ENCODE measurements at regions not wholly inside any gene's neighbourhood (a gene's known extent, or its start where the extent isn't known, plus 50 kb on each side); places are given as distances from the start of the nearest gene placed in this dataset.
A peak's percentile ranks its signal among the peaks of the same experiment; 100 is the strongest.

GRCh38 chr10:78579576-78579975 is 489.2 kb upstream of the ZMIZ1 start:
- H4K20me1 ChIP-seq = no peaks in the 10 kb centered on the region; a peak in 1 of 22 replicates
- peaks cover 14 to 46% (median 29%) of the 10 kb centered on the region in 10 experiments; a peak in 19 of 20 replicates for H3K4me1 ChIP-seq
- no peaks in the 10 kb centered on the region for H3K9me3 ChIP-seq (replicated peaks in 1 of 11)
- peak overlapping the region in 5 of 11 experiments; percentile 58 to 77 (median 71); a peak in 10 of 22 replicates for H3K4me2 ChIP-seq
- H3K36me3 ChIP-seq = no peaks in the 10 kb centered on the region
- H3K27ac ChIP-seq = no peak overlapping the region
- H3K27me3 ChIP-seq = no peaks in the 10 kb centered on the region
- no peak overlapping the region for H3K4me3 ChIP-seq
- H3K9ac ChIP-seq = no peak overlapping the region
- no peak for TF ChIP-seq Cebpa-rat (IDR thresholded peaks at IDR 0.05)

GRCh38 chr10:78579995-78580394 is 488.8 kb upstream of the ZMIZ1 start:
- Histone ChIP-seq H3K4me2 (peak overlapping the region in 3 of 11 experiments; percentile 71 to 77 (median 72); a peak in 2 of 22 replicates), H3K4me3 (no peak overlapping the region), H3K9me3 (replicated peaks in 1 of 11) (no peaks in the 10 kb centered on the region), H3K9ac (no peak overlapping the region), H3K4me1 (peaks cover 14 to 46% (median 29%) of the 10 kb centered on the region in 10 experiments; a peak in 19 of 20 replicates), H4K20me1 (no peaks in the 10 kb centered on the region; a peak in 1 of 22 replicates), H3K36me3 (no peaks in the 10 kb centered on the region), H3K27me3 (no peaks in the 10 kb centered on the region), H3K27ac (no peak overlapping the region)
- TF ChIP-seq Cebpa-rat (IDR thresholded peaks at IDR 0.05) = no peak

GRCh38 chr10:78581133-78581694 is 487.6 kb upstream of the ZMIZ1 start:
- Histone ChIP-seq H3K4me2 (no peak overlapping the region), H3K4me3 (no peak overlapping the region), H4K20me1 (no peaks in the 10 kb centered on the region; a peak in 1 of 22 replicates), H3K9me3 (replicated peaks in 1 of 11) (no peaks in the 10 kb centered on the region), H3K27ac (no peak overlapping the region), H3K36me3 (no peaks in the 10 kb centered on the region), H3K9ac (no peak overlapping the region), H3K27me3 (no peaks in the 10 kb centered on the region), H3K4me1 (peaks cover 14 to 43% (median 27%) of the 10 kb centered on the region in 10 experiments; a peak in 19 of 20 replicates)
- no peak for TF ChIP-seq Cebpa-rat (IDR thresholded peaks at IDR 0.05)

GRCh38 chr10:78582540-78582939 is 486.2 kb upstream of the ZMIZ1 start:
- H3K4me1 ChIP-seq = peaks cover 4 to 33% (median 16%) of the 10 kb centered on the region in 10 experiments; a peak in 17 of 20 replicates
- no peak for TF ChIP-seq Cebpa-rat (IDR thresholded peaks at IDR 0.05)
- no peak overlapping the region for H3K9ac ChIP-seq
- H3K4me2 ChIP-seq = peak overlapping the region in 2 of 11 experiments; percentile 12 to 24; a peak in 1 of 22 replicates
- H3K9me3 ChIP-seq (replicated peaks in 1 of 11) = no peaks in the 10 kb centered on the region
- H3K4me3 ChIP-seq = no peak overlapping the region
- H4K20me1 ChIP-seq = no peaks in the 10 kb centered on the region
- H3K36me3 ChIP-seq = no peaks in the 10 kb centered on the region
- H3K27me3 ChIP-seq = no peaks in the 10 kb centered on the region
- no peak overlapping the region for H3K27ac ChIP-seq

GRCh38 chr10:78584266-78584665 is 484.5 kb upstream of the ZMIZ1 start:
- no peak for TF ChIP-seq Cebpa-rat (IDR thresholded peaks at IDR 0.05)
- no peaks in the 10 kb centered on the region for H3K9me3 ChIP-seq (replicated peaks in 1 of 11)
- no peak overlapping the region for H3K27ac ChIP-seq
- H3K4me1 ChIP-seq = peaks cover 0 to 16% (median 1%) of the 10 kb centered on the region in 10 experiments; a peak in 9 of 20 replicates
- H3K27me3 ChIP-seq = no peaks in the 10 kb centered on the region
- H3K36me3 ChIP-seq = no peaks in the 10 kb centered on the region
- no peaks in the 10 kb centered on the region for H4K20me1 ChIP-seq
- H3K9ac ChIP-seq = no peak overlapping the region
- no peak overlapping the region for H3K4me2 ChIP-seq
- H3K4me3 ChIP-seq = no peak overlapping the region

- no peak overlapping the region for H3K27ac ChIP-seq
- no peaks in the 10 kb centered on the region for H3K36me3 ChIP-seq
- no peak overlapping the region for H3K4me3 ChIP-seq
- no peak for TF ChIP-seq Cebpa-rat (IDR thresholded peaks at IDR 0.05)
- H4K20me1 ChIP-seq = no peaks in the 10 kb centered on the region
- H3K4me2 ChIP-seq = no peak overlapping the region
- H3K9ac ChIP-seq = no peak overlapping the region
- no peaks in the 10 kb centered on the region for H3K9me3 ChIP-seq (replicated peaks in 1 of 11)
- no peaks in the 10 kb centered on the region for H3K27me3 ChIP-seq
- peaks cover 0 to 11% (median 0%) of the 10 kb centered on the region in 10 experiments; a peak in 6 of 20 replicates for H3K4me1 ChIP-seq
Observed at GRCh38 chr10:78584681-78585080, 484.1 kb upstream of the ZMIZ1 start.

GRCh38 chr10:78585952-78586351 is 482.8 kb upstream of the ZMIZ1 start:
- no peak overlapping the region for H3K4me3 ChIP-seq
- no peak overlapping the region for H3K27ac ChIP-seq
- peaks cover 0 to 10% (median 0%) of the 10 kb centered on the region in 10 experiments; a peak in 3 of 20 replicates for H3K4me1 ChIP-seq
- no peak for TF ChIP-seq Cebpa-rat (IDR thresholded peaks at IDR 0.05)
- H3K27me3 ChIP-seq = no peaks in the 10 kb centered on the region
- no peaks in the 10 kb centered on the region for H3K36me3 ChIP-seq
- no peaks in the 10 kb centered on the region for H3K9me3 ChIP-seq (replicated peaks in 1 of 11)
- H3K9ac ChIP-seq = no peak overlapping the region
- no peaks in the 10 kb centered on the region for H4K20me1 ChIP-seq
- H3K4me2 ChIP-seq = no peak overlapping the region

GRCh38 chr10:78588194-78588811 is 480.5 kb upstream of the ZMIZ1 start:
- Histone ChIP-seq H3K27me3 (no peaks in the 10 kb centered on the region), H3K9me3 (replicated peaks in 1 of 11) (no peaks in the 10 kb centered on the region), H3K27ac (no peak overlapping the region), H3K4me2 (no peak overlapping the region), H3K9ac (no peak overlapping the region), H3K4me3 (no peak overlapping the region), H4K20me1 (no peaks in the 10 kb centered on the region), H3K4me1 (no peaks in the 10 kb centered on the region), H3K36me3 (no peaks in the 10 kb centered on the region)
- no peak for TF ChIP-seq Cebpa-rat (IDR thresholded peaks at IDR 0.05)

GRCh38 chr10:78589687-78590086 is 479.1 kb upstream of the ZMIZ1 start:
- TF ChIP-seq Cebpa-rat (IDR thresholded peaks at IDR 0.05) = no peak
- H3K27me3 ChIP-seq = no peaks in the 10 kb centered on the region
- H3K36me3 ChIP-seq = no peaks in the 10 kb centered on the region
- no peak overlapping the region for H3K27ac ChIP-seq
- H3K4me3 ChIP-seq = no peak overlapping the region
- no peak overlapping the region for H3K9ac ChIP-seq
- H4K20me1 ChIP-seq = no peaks in the 10 kb centered on the region
- H3K4me1 ChIP-seq = no peaks in the 10 kb centered on the region
- H3K9me3 ChIP-seq (replicated peaks in 1 of 11) = no peaks in the 10 kb centered on the region
- H3K4me2 ChIP-seq = no peak overlapping the region

- H3K27me3 ChIP-seq = no peaks in the 10 kb centered on the region
- no peaks in the 10 kb centered on the region; a peak in 1 of 20 replicates for H3K4me1 ChIP-seq
- H3K4me3 ChIP-seq = no peak overlapping the region
- TF ChIP-seq Cebpa-rat (IDR thresholded peaks at IDR 0.05) = no peak
- H3K36me3 ChIP-seq = no peaks in the 10 kb centered on the region
- no peaks in the 10 kb centered on the region for H4K20me1 ChIP-seq
- H3K9me3 ChIP-seq (replicated peaks in 1 of 11) = no peaks in the 10 kb centered on the region
- no peak overlapping the region for H3K9ac ChIP-seq
- no peak overlapping the region for H3K4me2 ChIP-seq
- H3K27ac ChIP-seq = no peak overlapping the region
Observed at GRCh38 chr10:78591066-78591465, 477.7 kb upstream of the ZMIZ1 start.

Measured in BLaER1 treated with 17β-estradiol and CSF1 and Interleukin-3, amounts not matched to agents 10 nM and 100 nM (cell line).